ENCODE measurements at regions not wholly inside any gene's neighbourhood (a gene's known extent, or its start where the extent isn't known, plus 50 kb on each side); places are given as distances from the start of the nearest gene placed in this dataset.

GRCh38 chr10:63825766-63826165 is 304.6 kb downstream of the REEP3 start:
- TF ChIP-seq ARNTL (CRISPR knock-in tag; IDR thresholded peaks at IDR 0.05; ENCODE audit: borderline replicate concordance, low read depth) (no peak), CREB5 (CRISPR knock-in tag; IDR thresholded peaks at IDR 0.05; ENCODE audit: low read depth) (no peak), ZC3H10 (CRISPR knock-in tag; IDR thresholded peaks at IDR 0.05) (no peak), ZFP30 (CRISPR knock-in tag; IDR thresholded peaks at IDR 0.05) (no peak), GLIS3 (CRISPR knock-in tag; IDR thresholded peaks at IDR 0.05) (no peak)
